ENCODE measurements at regions not wholly inside any gene's neighbourhood (a gene's known extent, or its start where the extent isn't known, plus 50 kb on each side); places are given as distances from the start of the nearest gene placed in this dataset.

DNA sequence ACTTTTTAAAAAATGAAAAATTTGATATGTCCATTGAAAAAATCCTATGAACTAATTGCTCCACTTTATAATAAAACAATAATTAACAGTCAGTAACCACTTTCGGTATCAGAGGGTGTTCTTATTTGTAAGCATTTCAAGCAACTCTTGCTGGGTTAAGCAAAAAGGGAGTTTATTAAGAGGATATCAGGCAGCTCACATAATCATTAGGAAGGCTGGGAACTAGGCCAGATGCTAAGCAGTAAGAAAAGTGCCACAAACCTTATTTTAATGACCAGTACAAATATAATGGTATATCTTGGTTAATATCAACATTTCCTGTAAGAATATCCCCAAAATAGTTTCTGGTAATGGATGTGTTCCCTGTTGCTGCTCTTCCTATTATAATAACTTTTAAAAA is 2618.3 kb upstream of the PCDH20 start:
- Histone ChIP-seq H3K9ac (ENCODE audit: insufficient read length) (no peak overlapping the region), H3K36me3 (ENCODE audit: insufficient read depth, low read length) (no peaks in the 10 kb centered on the region), H3K9me3 (ENCODE audit: low read depth, low read length) (no peaks in the 10 kb centered on the region), H3K27ac (no peak overlapping the region), H3K4me3 (no peak overlapping the region)
- no peak for TF ChIP-seq EZH2 (IDR thresholded peaks at IDR 0.05)
- TF ChIP-seq FOXP2 (optimal IDR thresholded peaks at IDR 0.05; ENCODE audit: control extremely low read depth, extremely low read length, insufficient read depth), result no peak
- no peak for TF ChIP-seq POLR2AphosphoS5 (IDR thresholded peaks at IDR 0.05; ENCODE audit: borderline replicate concordance, low read depth, low read length)
- no peak for DNase-seq (ENCODE audit: low read depth, low spot score)

DNA sequence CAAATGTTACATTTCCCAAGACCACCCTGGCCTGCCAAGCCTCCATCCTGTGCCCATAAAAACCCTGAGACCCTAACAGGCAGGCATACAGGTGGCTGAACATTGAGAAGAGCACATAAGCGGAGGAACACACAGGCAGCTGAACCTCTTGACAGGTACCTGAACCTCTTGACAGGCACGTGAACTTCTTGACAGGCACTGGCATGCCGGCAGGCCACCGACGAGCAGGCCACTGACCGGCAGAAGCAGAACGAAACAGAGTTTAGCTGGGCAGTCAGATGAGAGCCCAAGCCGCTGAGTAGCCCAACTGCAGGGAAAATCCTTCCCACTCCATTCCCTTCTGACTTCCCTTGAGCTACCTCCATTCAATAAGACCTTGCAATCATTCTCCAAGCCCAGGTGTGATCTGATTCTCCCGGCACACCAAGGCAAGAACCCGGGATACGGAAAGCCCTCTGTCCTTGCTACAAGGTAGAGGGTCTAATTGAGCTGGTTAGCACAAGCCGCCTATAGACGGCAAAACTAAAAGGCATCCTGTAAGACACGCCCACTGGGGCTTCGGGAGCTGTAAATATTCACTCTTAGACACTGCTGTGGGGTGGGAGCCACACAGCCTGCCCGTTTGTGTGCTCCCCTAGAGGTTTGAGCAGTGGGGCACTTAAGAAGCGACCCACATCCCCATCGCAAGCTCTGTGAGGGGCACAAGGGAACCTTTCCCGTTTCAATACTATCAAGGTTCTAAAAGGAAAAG is 2613.9 kb upstream of the PCDH20 start:
- no peaks in the 10 kb centered on the region for H3K9me3 ChIP-seq (ENCODE audit: low read depth, low read length)
- no peak for DNase-seq (ENCODE audit: low read depth, low spot score)
- no peak overlapping the region for H3K4me3 ChIP-seq
- no peak for TF ChIP-seq POLR2AphosphoS5 (IDR thresholded peaks at IDR 0.05; ENCODE audit: borderline replicate concordance, low read depth, low read length)
- no peak for TF ChIP-seq EZH2 (IDR thresholded peaks at IDR 0.05)
- no peak for TF ChIP-seq FOXP2 (optimal IDR thresholded peaks at IDR 0.05; ENCODE audit: control extremely low read depth, extremely low read length, insufficient read depth)
- no peaks in the 10 kb centered on the region for H3K36me3 ChIP-seq (ENCODE audit: insufficient read depth, low read length)
- no peak overlapping the region for H3K27ac ChIP-seq
- H3K9ac ChIP-seq (ENCODE audit: insufficient read length), result no peak overlapping the region

DNA sequence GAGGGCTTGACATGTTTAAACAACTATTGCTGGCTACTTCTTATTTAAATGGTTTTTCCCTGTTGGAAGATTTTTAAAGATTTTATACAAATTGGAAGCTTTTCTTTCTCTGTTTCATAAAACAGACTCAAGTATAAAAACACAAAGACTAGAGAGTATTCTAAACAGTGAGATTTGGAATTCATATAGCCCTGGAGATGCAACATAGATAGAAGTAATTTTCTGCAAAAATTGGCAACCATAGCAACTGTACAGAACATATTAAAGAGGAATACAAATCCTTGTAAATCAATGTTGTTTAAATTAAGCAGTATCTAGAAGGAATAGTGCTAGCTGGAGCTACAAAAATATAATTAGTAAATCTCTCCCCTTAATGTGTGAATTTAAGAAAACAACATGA is 2612.9 kb upstream of the PCDH20 start:
- Histone ChIP-seq H3K36me3 (ENCODE audit: insufficient read depth, low read length) (no peaks in the 10 kb centered on the region), H3K27ac (no peak overlapping the region), H3K9ac (ENCODE audit: insufficient read length) (no peak overlapping the region), H3K4me3 (no peak overlapping the region), H3K9me3 (ENCODE audit: low read depth, low read length) (no peaks in the 10 kb centered on the region)
- DNase-seq (ENCODE audit: low read depth, low spot score), result no peak
- TF ChIP-seq POLR2AphosphoS5 (IDR thresholded peaks at IDR 0.05; ENCODE audit: borderline replicate concordance, low read depth, low read length) (no peak), FOXP2 (optimal IDR thresholded peaks at IDR 0.05; ENCODE audit: control extremely low read depth, extremely low read length, insufficient read depth) (no peak), EZH2 (IDR thresholded peaks at IDR 0.05) (no peak)

DNA sequence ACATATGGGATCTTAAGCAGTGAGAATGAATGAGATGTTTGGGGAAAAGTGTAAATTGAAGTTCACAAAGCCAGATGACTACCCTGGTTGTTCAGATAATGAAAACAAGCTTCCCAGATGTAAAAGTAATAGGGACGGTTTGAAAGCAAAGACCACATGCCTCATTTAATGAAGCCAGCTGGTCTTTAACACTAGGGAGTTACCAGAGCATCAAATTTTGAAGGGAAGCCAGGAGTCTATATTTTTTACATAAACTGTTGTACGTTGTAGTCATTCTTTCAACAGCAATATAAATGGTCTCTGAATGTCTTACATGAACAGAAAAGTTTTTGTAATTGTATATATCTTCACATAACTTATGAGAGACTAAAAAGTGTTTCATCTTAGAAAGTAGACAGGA is 2604.5 kb upstream of the PCDH20 start:
- no peaks in the 10 kb centered on the region for H3K36me3 ChIP-seq (ENCODE audit: insufficient read depth, low read length)
- no peak overlapping the region for H3K9ac ChIP-seq (ENCODE audit: insufficient read length)
- no peak for TF ChIP-seq EZH2 (IDR thresholded peaks at IDR 0.05)
- no peak for TF ChIP-seq POLR2AphosphoS5 (IDR thresholded peaks at IDR 0.05; ENCODE audit: borderline replicate concordance, low read depth, low read length)
- DNase-seq (ENCODE audit: low read depth, low spot score), result no peak
- H3K4me3 ChIP-seq, result no peak overlapping the region
- H3K27ac ChIP-seq, result no peak overlapping the region
- H3K9me3 ChIP-seq (ENCODE audit: low read depth, low read length), result no peaks in the 10 kb centered on the region; the same call in 1 of the 2 replicates

DNA sequence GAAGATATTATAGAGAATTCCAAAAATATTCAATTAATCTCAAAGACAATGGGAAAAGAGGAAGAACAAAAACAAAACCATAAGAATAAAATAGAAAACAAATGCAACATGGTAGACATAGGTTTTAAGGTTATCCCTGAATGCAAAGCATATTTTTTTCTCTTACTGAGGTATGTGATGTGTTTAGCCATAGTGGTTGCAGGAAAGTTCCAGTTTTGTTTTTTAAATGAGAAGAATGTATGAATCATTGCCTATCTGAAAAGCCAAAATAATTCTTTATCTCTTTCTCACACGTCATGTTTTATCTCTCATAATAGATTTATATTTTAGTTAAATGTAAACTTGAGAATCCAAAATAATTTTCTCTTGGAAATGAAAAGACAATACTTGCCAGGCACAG is 2591.7 kb upstream of the PCDH20 start:
- no peak for DNase-seq (ENCODE audit: low read depth, low spot score)
- Histone ChIP-seq H3K27ac (no peak overlapping the region), H3K36me3 (ENCODE audit: insufficient read depth, low read length) (no peaks in the 10 kb centered on the region), H3K9me3 (ENCODE audit: low read depth, low read length) (no peaks in the 10 kb centered on the region), H3K4me3 (no peak overlapping the region), H3K9ac (ENCODE audit: insufficient read length) (no peak overlapping the region)
- TF ChIP-seq EZH2 (IDR thresholded peaks at IDR 0.05), result no peak

DNA sequence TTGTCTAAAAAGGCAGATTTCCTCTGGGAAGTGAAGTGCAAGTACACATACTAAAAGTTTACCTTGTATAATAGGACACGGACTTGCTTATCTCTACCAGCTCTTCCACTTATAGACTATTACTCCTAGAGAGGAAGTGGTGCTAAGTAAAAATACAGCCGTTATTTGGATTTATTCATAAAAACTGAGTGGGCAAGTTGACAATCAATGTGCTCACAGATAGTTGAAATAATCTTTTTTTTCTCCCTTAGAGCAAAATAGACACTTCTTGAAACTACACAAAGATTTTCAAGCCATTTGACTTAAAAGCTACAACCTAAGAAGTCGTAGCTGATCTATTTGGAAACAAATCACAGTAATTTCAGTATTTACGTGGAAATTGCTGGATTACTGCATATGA is 2584.7 kb upstream of the PCDH20 start:
- Histone ChIP-seq H3K4me3 (peak overlapping the region; percentile 27), H3K27ac (peak overlapping the region; percentile 75), H3K36me3 (ENCODE audit: insufficient read depth, low read length) (no peaks in the 10 kb centered on the region), H3K9me3 (ENCODE audit: low read depth, low read length) (no peaks in the 10 kb centered on the region; the same call in 1 of the 2 replicates), H3K9ac (ENCODE audit: insufficient read length) (no peak overlapping the region)
- no peak for DNase-seq (ENCODE audit: low read depth, low spot score)
- TF ChIP-seq EZH2 (IDR thresholded peaks at IDR 0.05), result no peak
- no peak for TF ChIP-seq FOXP2 (optimal IDR thresholded peaks at IDR 0.05; ENCODE audit: control extremely low read depth, extremely low read length, insufficient read depth)
- no peak for TF ChIP-seq POLR2AphosphoS5 (IDR thresholded peaks at IDR 0.05; ENCODE audit: borderline replicate concordance, low read depth, low read length)

DNA sequence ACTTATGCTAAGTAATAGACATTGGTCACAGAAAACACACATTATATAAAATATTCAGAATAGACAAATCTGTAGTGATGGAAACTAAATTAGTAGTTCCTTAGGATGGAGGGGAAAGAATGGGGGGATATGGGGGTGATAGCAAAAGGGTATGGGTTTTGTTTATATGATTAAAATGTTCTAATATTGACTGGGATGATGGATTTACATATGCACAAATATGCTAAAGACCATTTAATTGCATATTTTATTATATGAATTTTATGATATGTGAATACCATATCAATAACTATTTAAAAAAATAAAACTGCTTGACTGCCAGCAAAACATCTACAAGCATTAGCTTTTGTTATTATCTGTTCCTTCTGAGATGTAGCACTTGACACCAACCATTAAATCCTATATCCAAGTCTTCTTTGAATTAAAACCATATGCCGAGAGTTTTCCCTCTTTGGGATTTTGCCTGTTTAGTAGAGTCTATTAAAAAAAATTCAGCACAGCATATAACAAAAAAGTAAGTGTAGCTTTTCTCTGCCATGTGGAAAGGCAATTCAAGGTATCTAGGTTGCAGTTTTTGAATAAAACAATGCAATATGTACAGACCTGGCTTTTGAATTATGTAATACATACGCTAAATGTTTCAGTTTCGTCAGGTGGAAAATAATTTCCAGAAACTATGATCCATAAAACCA is 2584.1 kb upstream of the PCDH20 start:
- peak; percentile 10 for DNase-seq (ENCODE audit: low read depth, low spot score)
- peak overlapping the region; percentile 75 for H3K27ac ChIP-seq
- no peaks in the 10 kb centered on the region; the same call in 1 of the 2 replicates for H3K9me3 ChIP-seq (ENCODE audit: low read depth, low read length)
- no peak overlapping the region for H3K9ac ChIP-seq (ENCODE audit: insufficient read length)
- H3K36me3 ChIP-seq (ENCODE audit: insufficient read depth, low read length), result no peaks in the 10 kb centered on the region
- TF ChIP-seq POLR2AphosphoS5 (IDR thresholded peaks at IDR 0.05; ENCODE audit: borderline replicate concordance, low read depth, low read length) (no peak), EZH2 (IDR thresholded peaks at IDR 0.05) (no peak), FOXP2 (optimal IDR thresholded peaks at IDR 0.05; ENCODE audit: control extremely low read depth, extremely low read length, insufficient read depth) (no peak)
- peak overlapping the region; percentile 27 for H3K4me3 ChIP-seq

DNA sequence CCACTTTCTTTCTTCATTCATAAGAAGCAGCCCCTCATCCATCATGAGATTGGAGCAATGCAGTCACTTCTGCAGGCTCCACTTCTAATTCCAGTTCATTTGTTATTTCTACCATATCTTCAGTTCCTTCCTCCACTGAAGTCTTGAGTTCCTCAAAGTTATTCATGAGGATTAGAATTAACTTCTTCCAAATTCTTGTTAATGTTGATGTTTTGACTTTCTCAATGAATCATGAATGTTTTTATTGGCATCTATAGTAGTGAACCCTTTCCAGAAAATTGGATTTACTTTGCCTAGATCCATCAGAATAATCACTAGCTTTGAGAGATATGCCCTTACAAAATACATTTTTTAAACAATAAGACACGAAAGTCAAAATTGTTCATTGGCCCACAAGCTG is 2567.7 kb upstream of the PCDH20 start:
- TF ChIP-seq EZH2 (IDR thresholded peaks at IDR 0.05) (no peak), FOXP2 (optimal IDR thresholded peaks at IDR 0.05; ENCODE audit: control extremely low read depth, extremely low read length, insufficient read depth) (no peak), POLR2AphosphoS5 (IDR thresholded peaks at IDR 0.05; ENCODE audit: borderline replicate concordance, low read depth, low read length) (no peak)
- Histone ChIP-seq H3K9ac (ENCODE audit: insufficient read length) (no peak overlapping the region), H3K4me3 (no peak overlapping the region), H3K27ac (no peak overlapping the region), H3K9me3 (ENCODE audit: low read depth, low read length) (no peaks in the 10 kb centered on the region), H3K36me3 (ENCODE audit: insufficient read depth, low read length) (no peaks in the 10 kb centered on the region)
- DNase-seq (ENCODE audit: low read depth, low spot score), result no peak
